PFSK-1 (cell line): ENCODE measurements at regions not wholly inside any gene's neighbourhood (a gene's known extent, or its start where the extent isn't known, plus 50 kb on each side); places are given as distances from the start of the nearest gene placed in this dataset.

Source experiments
- POLR2AphosphoS5 ChIP-seq: IDR thresholded peaks from 2 replicates; pipeline ENCODE4 v1.6.1; 2012; ENCODE audit warnings: low read depth, mild to moderate bottlenecking, control low read depth, low read length, moderate library complexity

DNA sequence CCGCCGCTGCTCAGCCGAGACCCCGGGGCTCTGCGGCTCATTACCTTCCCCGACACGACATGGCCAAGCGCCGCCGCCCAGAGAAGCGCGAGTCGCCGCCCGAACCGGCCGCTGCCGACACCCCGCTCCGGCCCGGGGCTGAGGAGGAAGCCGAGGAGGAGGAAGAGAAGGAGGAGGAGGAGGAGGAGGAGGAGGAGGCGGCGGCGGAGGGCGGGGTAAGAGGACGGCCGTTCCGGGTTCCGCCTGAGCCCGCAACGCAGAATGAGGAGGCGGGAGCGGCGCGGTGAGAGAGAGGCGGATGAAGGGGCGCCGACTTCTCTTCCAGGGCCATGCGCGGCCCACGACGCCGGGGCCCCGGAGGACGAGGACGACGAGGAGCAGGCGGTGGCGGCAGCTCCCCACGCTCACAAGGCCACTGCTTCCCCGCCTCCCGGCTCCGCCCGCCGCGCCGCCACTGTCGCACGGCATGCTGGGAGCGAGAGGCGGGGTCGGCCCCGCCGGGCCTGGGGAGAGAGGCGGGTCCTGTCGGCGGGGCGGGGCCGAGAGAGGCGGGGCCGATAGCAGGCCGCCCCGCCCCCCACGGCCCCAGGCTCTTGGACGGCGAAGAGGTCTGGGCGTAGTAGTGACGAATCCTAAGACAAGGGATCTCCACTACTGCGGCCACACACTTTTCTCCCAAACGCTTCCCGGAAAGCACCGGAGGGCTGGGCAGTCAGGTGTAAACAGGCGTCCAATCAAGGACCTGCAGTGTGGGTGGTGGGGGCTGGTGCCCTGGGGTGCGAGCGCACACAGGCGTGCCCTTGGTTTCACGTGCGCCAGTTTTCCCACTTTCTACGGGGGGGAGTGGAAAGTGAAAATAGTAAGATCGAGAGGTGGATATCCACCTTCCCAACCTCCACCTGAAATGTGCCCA, 67.9 kb upstream of the SPN start:
- TF ChIP-seq POLR2AphosphoS5, result peak; percentile 54
